ENCODE measurements at regions not wholly inside any gene's neighbourhood (a gene's known extent, or its start where the extent isn't known, plus 50 kb on each side); places are given as distances from the start of the nearest gene placed in this dataset.

GRCh38 chr20:12737497-12737896 lies 271.3 kb upstream of the SPTLC3 start:
- dilution Hi-C loops (cut with MboI; ENCODE audit: extremely low pct_ligation_motif_present, low sequenced_read_pairs), result no loop called here
- no peaks in the 10 kb centered on the region for H3K9me1 ChIP-seq (ENCODE audit: control insufficient read depth, extremely low read depth, insufficient read depth, low read length)
- no peaks in the 10 kb centered on the region for H3K36me3 ChIP-seq (ENCODE audit: control insufficient read depth in 2 of 2, extremely low read depth in 1 of 2, insufficient read depth in 2 of 2, low read length in 2 of 2)
- no peak overlapping the region for H2AFZ ChIP-seq (ENCODE audit: control insufficient read depth, low read length)
- no peaks in the 10 kb centered on the region for H3K79me2 ChIP-seq (ENCODE audit: control insufficient read depth, insufficient read depth, low read length)
- H4K20me1 ChIP-seq (ENCODE audit: control insufficient read depth, extremely low read depth, insufficient read depth, low read length), result no peaks in the 10 kb centered on the region
- no peak for FAIRE-seq
- no peaks in the 10 kb centered on the region for H3K9me3 ChIP-seq (ENCODE audit: control insufficient read depth, low read depth, low read length)
- no peak for DNase-seq (ENCODE audit: low read depth, low spot score)
- no peak overlapping the region for H3K4me2 ChIP-seq (ENCODE audit: control insufficient read depth, extremely low read depth, insufficient read depth, low read depth, low read length)
- H3K27ac ChIP-seq (ENCODE audit: control insufficient read depth, insufficient read depth, low read length), result no peak overlapping the region
- no peak overlapping the region for H3K4me3 ChIP-seq (ENCODE audit: control insufficient read depth in 2 of 3, extremely low read depth in 1 of 3, insufficient read depth in 2 of 3, low read depth in 1 of 3, low read length in 3 of 3)
- no peaks in the 10 kb centered on the region for H3K4me1 ChIP-seq (ENCODE audit: control insufficient read depth, extremely low read depth, insufficient read depth, low read length)
- TF ChIP-seq, protein P1, sequence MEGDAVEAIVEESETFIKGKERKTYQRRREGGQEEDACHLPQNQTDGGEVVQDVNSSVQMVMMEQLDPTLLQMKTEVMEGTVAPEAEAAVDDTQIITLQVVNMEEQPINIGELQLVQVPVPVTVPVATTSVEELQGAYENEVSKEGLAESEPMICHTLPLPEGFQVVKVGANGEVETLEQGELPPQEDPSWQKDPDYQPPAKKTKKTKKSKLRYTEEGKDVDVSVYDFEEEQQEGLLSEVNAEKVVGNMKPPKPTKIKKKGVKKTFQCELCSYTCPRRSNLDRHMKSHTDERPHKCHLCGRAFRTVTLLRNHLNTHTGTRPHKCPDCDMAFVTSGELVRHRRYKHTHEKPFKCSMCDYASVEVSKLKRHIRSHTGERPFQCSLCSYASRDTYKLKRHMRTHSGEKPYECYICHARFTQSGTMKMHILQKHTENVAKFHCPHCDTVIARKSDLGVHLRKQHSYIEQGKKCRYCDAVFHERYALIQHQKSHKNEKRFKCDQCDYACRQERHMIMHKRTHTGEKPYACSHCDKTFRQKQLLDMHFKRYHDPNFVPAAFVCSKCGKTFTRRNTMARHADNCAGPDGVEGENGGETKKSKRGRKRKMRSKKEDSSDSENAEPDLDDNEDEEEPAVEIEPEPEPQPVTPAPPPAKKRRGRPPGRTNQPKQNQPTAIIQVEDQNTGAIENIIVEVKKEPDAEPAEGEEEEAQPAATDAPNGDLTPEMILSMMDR (optimal IDR thresholded peaks at IDR 0.05 in 1 of 3, IDR thresholded peaks at IDR 0.05 in 1 of 3, conservative IDR thresholded peaks at IDR 0.05 in 1 of 3; ENCODE audit: extremely low read depth in 1 of 3, insufficient read depth in 2 of 3, low read length in 3 of 3), result no peak
- no peak for TF ChIP-seq EZH2 (IDR thresholded peaks at IDR 0.05; ENCODE audit: low read length)
- no peaks in the 10 kb centered on the region for H3K27me3 ChIP-seq (ENCODE audit: control insufficient read depth, extremely low read depth, insufficient read depth, low read length)
- H3K9ac ChIP-seq (ENCODE audit: control insufficient read depth, extremely low read depth, insufficient read depth, low read length), result no peak overlapping the region

DNA sequence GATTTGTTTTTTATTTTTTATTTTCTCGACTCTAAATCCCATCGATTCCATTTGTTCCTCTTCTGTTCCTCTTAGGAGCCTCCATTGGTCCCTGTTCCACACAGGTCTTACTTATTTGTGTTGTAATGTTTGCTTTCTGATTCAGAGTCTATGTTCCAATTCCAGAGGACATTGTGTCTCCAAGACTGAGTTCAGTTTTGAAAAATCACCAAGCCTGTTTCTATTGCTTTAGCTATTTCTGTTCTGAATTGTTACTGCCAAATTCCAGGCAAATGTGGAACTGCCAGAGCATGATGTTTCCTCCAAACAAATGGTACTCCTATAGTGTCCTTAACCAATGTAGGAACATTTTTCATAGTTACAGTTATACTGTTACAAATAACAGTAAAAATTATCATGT lies 270.9 kb upstream of the SPTLC3 start:
- Histone ChIP-seq H3K27me3 (ENCODE audit: control insufficient read depth, extremely low read depth, insufficient read depth, low read length) (no peaks in the 10 kb centered on the region), H3K4me3 (ENCODE audit: control insufficient read depth in 2 of 3, extremely low read depth in 1 of 3, insufficient read depth in 2 of 3, low read depth in 1 of 3, low read length in 3 of 3) (no peak overlapping the region), H3K9me1 (ENCODE audit: control insufficient read depth, extremely low read depth, insufficient read depth, low read length) (no peaks in the 10 kb centered on the region), H3K4me1 (ENCODE audit: control insufficient read depth, extremely low read depth, insufficient read depth, low read length) (no peaks in the 10 kb centered on the region), H2AFZ (ENCODE audit: control insufficient read depth, low read length) (no peak overlapping the region), H3K36me3 (ENCODE audit: control insufficient read depth in 2 of 2, extremely low read depth in 1 of 2, insufficient read depth in 2 of 2, low read length in 2 of 2) (no peaks in the 10 kb centered on the region), H3K9ac (ENCODE audit: control insufficient read depth, extremely low read depth, insufficient read depth, low read length) (no peak overlapping the region), H3K4me2 (ENCODE audit: control insufficient read depth, extremely low read depth, insufficient read depth, low read depth, low read length) (no peak overlapping the region), H3K79me2 (ENCODE audit: control insufficient read depth, insufficient read depth, low read length) (no peaks in the 10 kb centered on the region), H3K27ac (ENCODE audit: control insufficient read depth, insufficient read depth, low read length) (no peak overlapping the region), H3K9me3 (ENCODE audit: control insufficient read depth, low read depth, low read length) (no peaks in the 10 kb centered on the region), H4K20me1 (ENCODE audit: control insufficient read depth, extremely low read depth, insufficient read depth, low read length) (no peaks in the 10 kb centered on the region)
- TF ChIP-seq, protein P1 (optimal IDR thresholded peaks at IDR 0.05 in 1 of 3, IDR thresholded peaks at IDR 0.05 in 1 of 3, conservative IDR thresholded peaks at IDR 0.05 in 1 of 3; ENCODE audit: extremely low read depth in 1 of 3, insufficient read depth in 2 of 3, low read length in 3 of 3), result no peak
- no peak for TF ChIP-seq EZH2 (IDR thresholded peaks at IDR 0.05; ENCODE audit: low read length)
- DNase-seq (ENCODE audit: low read depth, low spot score), result no peak
- dilution Hi-C loops (cut with MboI; ENCODE audit: extremely low pct_ligation_motif_present, low sequenced_read_pairs), result no loop called here
- FAIRE-seq, result no peak
